Neural progenitor cell (in vitro differentiated cells): ENCODE measurements at regions not wholly inside any gene's neighbourhood (a gene's known extent, or its start where the extent isn't known, plus 50 kb on each side); places are given as distances from the start of the nearest gene placed in this dataset.

Experiments
- CTCF ChIP-seq: fragments of 200-600 bp; sonication (generic); IDR thresholded peaks from 2 replicates; pipeline ENCODE4 v1.5.1; 2017; ENCODE audit warnings: antibody characterized with exemption, mild to moderate bottlenecking
- EZH2 ChIP-seq: fragments of 200-600 bp; sonication (generic); IDR thresholded peaks from 2 replicates; pipeline ENCODE4 v1.6.1; 2017; ENCODE audit warnings: antibody characterized with exemption, mild to moderate bottlenecking, moderate library complexity
- EZH2phosphoT487 ChIP-seq: fragments of 200-600 bp; sonication (generic); IDR thresholded peaks from 2 replicates; pipeline ENCODE4 v1.6.1; 2017; ENCODE audit warnings: antibody characterized with exemption

- TF ChIP-seq EZH2phosphoT487 (no peak), CTCF (no peak), EZH2 (no peak)
Observed at GRCh38 chr2:139556789-139557188, 776.6 kb upstream of the NXPH2 start.
